ENCODE measurements at regions not wholly inside any gene's neighbourhood (a gene's known extent, or its start where the extent isn't known, plus 50 kb on each side); places are given as distances from the start of the nearest gene placed in this dataset.

DNA sequence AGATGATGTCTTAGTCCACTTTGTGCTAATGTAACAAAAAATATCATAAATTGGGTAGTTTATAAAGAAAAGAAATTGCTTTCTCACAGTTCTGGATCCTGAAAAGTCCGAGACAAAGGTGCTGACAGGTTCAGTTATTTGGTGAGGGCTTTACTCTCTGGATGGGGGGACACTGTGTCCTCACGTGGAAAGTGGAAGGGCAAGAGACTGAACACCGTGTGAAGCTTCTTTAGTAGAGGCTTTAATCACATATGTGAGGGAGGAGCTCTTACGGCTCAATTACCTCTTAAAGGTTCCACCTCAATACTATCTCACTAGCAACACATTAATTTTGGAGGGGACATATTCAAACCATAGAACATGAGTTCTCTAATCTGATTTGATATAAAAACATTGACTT, 204.3 kb downstream of the FSIP2 start:
- H3K4me3 ChIP-seq (ENCODE audit: low read length in 2 of 2): no peak overlapping the region
- no peaks in the 10 kb centered on the region for H3K36me3 ChIP-seq (ENCODE audit: control insufficient read depth in 2 of 2, insufficient read depth in 2 of 2, low read length in 2 of 2)
- no peaks in the 10 kb centered on the region for H3K9me3 ChIP-seq (ENCODE audit: control insufficient read depth in 2 of 2, low read length in 2 of 2)
- H3K27ac ChIP-seq (ENCODE audit: low read depth in 2 of 2, low read length in 2 of 2): no peak overlapping the region
- no peak overlapping the region for H3K9ac ChIP-seq (ENCODE audit: low read depth in 1 of 2, low read length in 2 of 2)
- no peaks in the 10 kb centered on the region for H3K27me3 ChIP-seq (ENCODE audit: control insufficient read depth in 2 of 2, insufficient read depth in 2 of 2, low read length in 2 of 2)
- no peaks in the 10 kb centered on the region for H3K4me1 ChIP-seq (ENCODE audit: control insufficient read depth in 2 of 2, insufficient read depth in 2 of 2, low read length in 2 of 2)

DNA sequence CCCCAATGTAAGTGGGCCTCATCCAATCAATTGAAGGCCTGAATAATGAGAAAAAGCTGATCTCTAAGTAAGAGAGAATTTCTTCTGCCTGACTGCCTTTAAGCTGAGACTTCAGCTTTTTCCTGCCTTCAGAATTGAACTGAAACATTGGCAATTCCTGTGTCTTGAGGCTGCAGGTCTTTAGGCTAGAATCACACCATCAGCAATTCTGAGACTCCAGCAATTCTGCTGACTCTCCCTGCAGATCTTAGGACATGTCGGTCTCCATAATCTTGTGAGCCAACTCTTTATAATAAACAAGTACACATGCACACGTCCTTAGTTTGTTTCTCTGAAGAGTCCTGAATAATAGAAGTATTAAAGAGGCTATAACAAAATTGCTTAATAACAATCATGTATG, 209.1 kb downstream of the FSIP2 start:
- H3K4me3 ChIP-seq (ENCODE audit: low read length in 2 of 2): no peak overlapping the region
- H3K9ac ChIP-seq (ENCODE audit: low read depth in 1 of 2, low read length in 2 of 2): no peak overlapping the region
- no peak overlapping the region for H3K27ac ChIP-seq (ENCODE audit: low read depth in 2 of 2, low read length in 2 of 2)
- H3K36me3 ChIP-seq (ENCODE audit: control insufficient read depth in 2 of 2, insufficient read depth in 2 of 2, low read length in 2 of 2): no peaks in the 10 kb centered on the region
- H3K4me1 ChIP-seq (ENCODE audit: control insufficient read depth in 2 of 2, insufficient read depth in 2 of 2, low read length in 2 of 2): no peaks in the 10 kb centered on the region
- H3K27me3 ChIP-seq (ENCODE audit: control insufficient read depth in 2 of 2, insufficient read depth in 2 of 2, low read length in 2 of 2): no peaks in the 10 kb centered on the region
- H3K9me3 ChIP-seq (ENCODE audit: control insufficient read depth in 2 of 2, low read length in 2 of 2): no peaks in the 10 kb centered on the region

DNA sequence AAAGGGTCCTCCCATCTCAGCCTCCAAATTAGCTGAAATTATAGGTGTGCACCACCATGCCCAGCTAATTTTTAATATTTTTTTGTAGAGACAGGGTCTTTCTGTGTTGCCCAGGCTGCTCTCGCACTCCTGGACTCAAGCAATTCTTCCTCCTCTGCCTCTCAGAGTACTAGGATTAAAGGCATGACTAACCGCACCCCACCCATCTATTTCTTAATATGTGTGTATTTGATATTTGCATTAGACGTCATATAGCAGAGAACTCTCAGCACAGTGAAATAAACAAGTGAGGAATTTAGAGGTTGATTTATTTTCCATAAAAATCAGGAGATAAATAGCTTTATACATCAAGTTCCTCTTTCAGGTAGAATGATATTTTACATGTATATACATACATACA, 213.5 kb downstream of the FSIP2 start:
- H3K4me3 ChIP-seq (ENCODE audit: low read length in 2 of 2): no peak overlapping the region
- H3K9ac ChIP-seq (ENCODE audit: low read depth in 1 of 2, low read length in 2 of 2): no peak overlapping the region
- no peaks in the 10 kb centered on the region for H3K4me1 ChIP-seq (ENCODE audit: control insufficient read depth in 2 of 2, insufficient read depth in 2 of 2, low read length in 2 of 2)
- no peaks in the 10 kb centered on the region for H3K36me3 ChIP-seq (ENCODE audit: control insufficient read depth in 2 of 2, insufficient read depth in 2 of 2, low read length in 2 of 2)
- H3K9me3 ChIP-seq (ENCODE audit: control insufficient read depth in 2 of 2, low read length in 2 of 2): no peaks in the 10 kb centered on the region
- H3K27me3 ChIP-seq (ENCODE audit: control insufficient read depth in 2 of 2, insufficient read depth in 2 of 2, low read length in 2 of 2): no peaks in the 10 kb centered on the region
- H3K27ac ChIP-seq (ENCODE audit: low read depth in 2 of 2, low read length in 2 of 2): no peak overlapping the region

DNA sequence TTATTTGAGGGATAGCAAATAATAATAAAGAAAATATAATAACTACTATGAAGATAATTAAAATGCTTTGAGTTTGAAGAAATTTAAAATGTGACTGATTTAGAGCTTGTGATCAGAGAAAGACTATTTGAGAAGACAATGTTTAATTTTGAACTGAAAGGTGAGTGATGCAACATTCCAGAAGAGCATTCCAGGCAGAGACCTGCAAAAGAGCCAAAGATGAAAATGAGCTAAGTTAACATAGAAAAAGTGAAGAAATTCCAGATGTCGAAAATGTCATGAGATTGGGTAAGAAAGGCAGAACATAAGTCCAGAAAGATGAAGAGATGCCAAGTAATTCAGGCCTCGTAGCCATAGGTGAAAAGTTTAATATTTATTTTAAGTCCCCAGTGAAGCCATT, 215.8 kb downstream of the FSIP2 start:
- Histone ChIP-seq H3K4me1 (ENCODE audit: control insufficient read depth in 2 of 2, insufficient read depth in 2 of 2, low read length in 2 of 2) (no peaks in the 10 kb centered on the region), H3K9ac (ENCODE audit: low read depth in 1 of 2, low read length in 2 of 2) (no peak overlapping the region), H3K36me3 (ENCODE audit: control insufficient read depth in 2 of 2, insufficient read depth in 2 of 2, low read length in 2 of 2) (no peaks in the 10 kb centered on the region), H3K27me3 (ENCODE audit: control insufficient read depth in 2 of 2, insufficient read depth in 2 of 2, low read length in 2 of 2) (no peaks in the 10 kb centered on the region), H3K27ac (ENCODE audit: low read depth in 2 of 2, low read length in 2 of 2) (no peak overlapping the region), H3K9me3 (ENCODE audit: control insufficient read depth in 2 of 2, low read length in 2 of 2) (no peaks in the 10 kb centered on the region), H3K4me3 (ENCODE audit: low read length in 2 of 2) (no peak overlapping the region)

DNA sequence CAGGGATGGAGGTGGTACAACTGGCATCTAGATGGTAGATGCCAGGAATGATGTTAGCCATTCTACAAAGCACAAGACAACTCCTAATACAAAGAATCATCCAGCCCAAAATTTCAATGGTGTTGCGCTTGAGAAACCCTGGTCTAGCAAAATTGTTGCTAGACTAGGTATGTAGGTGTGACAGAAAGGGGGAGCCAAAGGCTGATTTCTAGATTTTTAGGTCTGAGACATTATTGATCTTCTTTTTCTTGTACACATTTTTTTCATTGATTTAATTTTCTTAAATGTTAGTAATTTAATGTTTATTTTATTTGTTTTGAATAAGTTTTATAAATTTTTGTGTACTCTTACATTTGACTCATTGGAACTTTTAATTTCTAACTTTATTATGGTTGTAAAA, 216.4 kb downstream of the FSIP2 start:
- no peaks in the 10 kb centered on the region for H3K27me3 ChIP-seq (ENCODE audit: control insufficient read depth in 2 of 2, insufficient read depth in 2 of 2, low read length in 2 of 2)
- H3K27ac ChIP-seq (ENCODE audit: low read depth in 2 of 2, low read length in 2 of 2): no peak overlapping the region
- no peak overlapping the region for H3K4me3 ChIP-seq (ENCODE audit: low read length in 2 of 2)
- no peaks in the 10 kb centered on the region for H3K9me3 ChIP-seq (ENCODE audit: control insufficient read depth in 2 of 2, low read length in 2 of 2)
- no peaks in the 10 kb centered on the region for H3K4me1 ChIP-seq (ENCODE audit: control insufficient read depth in 2 of 2, insufficient read depth in 2 of 2, low read length in 2 of 2)
- H3K9ac ChIP-seq (ENCODE audit: low read depth in 1 of 2, low read length in 2 of 2): no peak overlapping the region
- no peaks in the 10 kb centered on the region for H3K36me3 ChIP-seq (ENCODE audit: control insufficient read depth in 2 of 2, insufficient read depth in 2 of 2, low read length in 2 of 2)

DNA sequence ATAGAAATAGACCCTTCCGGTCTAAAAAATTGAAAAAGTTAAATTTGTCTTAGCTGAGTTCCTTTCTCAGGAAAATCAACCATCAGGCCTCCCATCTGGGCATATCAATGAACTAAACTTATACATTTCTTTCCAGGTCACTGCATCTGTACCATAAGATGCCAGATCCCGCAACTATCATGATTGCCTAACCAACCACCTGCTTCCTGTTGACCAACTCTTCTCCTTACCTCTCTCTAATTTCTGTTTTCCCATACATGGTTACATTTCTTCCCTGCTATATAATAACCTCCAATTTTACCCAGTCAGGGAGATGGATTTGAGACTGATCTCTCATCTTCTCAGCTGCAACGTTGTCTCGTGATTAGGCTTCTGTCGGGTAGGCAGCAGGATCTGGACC, 228.7 kb downstream of the FSIP2 start:
- Histone ChIP-seq H3K4me1 (ENCODE audit: control insufficient read depth in 2 of 2, insufficient read depth in 2 of 2, low read length in 2 of 2) (peaks cover 0 to 4% of the 10 kb centered on the region in 2 donors), H3K36me3 (ENCODE audit: control insufficient read depth in 2 of 2, insufficient read depth in 2 of 2, low read length in 2 of 2) (no peaks in the 10 kb centered on the region), H3K27ac (ENCODE audit: low read depth in 2 of 2, low read length in 2 of 2) (no peak overlapping the region), H3K27me3 (ENCODE audit: control insufficient read depth in 2 of 2, insufficient read depth in 2 of 2, low read length in 2 of 2) (no peaks in the 10 kb centered on the region), H3K9ac (ENCODE audit: low read depth in 1 of 2, low read length in 2 of 2) (no peak overlapping the region), H3K4me3 (ENCODE audit: low read length in 2 of 2) (no peak overlapping the region), H3K9me3 (ENCODE audit: control insufficient read depth in 2 of 2, low read length in 2 of 2) (no peaks in the 10 kb centered on the region)

DNA sequence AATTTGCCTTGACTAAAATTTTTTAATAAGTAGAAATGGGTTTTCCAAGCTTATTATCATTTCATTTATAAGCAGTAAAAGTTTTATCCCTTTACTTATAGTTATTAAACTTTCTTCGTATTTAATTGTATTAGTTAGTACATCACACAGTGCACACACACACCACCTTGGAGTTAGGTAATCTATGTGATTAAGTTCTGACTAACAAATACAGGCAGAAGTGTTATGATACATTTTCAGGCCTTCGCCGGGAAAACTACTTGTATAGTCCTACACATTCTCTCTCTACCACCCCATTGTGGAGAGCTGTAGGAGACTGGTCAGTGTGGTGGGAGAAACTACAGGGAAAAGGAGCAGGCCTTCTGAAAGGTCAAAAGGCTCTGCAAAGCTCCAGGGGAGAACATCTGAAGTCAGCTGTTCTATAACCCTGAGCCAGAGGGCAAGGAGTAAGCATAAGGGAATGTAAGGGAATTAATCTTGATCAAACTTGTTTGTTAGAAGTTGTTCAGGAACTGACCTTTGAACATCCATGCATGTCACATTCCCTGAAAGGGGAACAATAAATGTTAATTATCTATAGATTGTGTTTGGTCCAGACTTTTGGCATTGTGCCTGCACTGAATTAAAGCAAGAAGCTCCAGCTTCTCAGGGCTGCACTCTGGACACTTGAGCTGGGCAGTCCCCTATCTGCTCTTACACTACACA, 231.7 kb downstream of the FSIP2 start:
- H3K9ac ChIP-seq (ENCODE audit: low read depth in 1 of 2, low read length in 2 of 2): no peak overlapping the region
- H3K4me3 ChIP-seq (ENCODE audit: low read length in 2 of 2): no peak overlapping the region
- no peaks in the 10 kb centered on the region for H3K36me3 ChIP-seq (ENCODE audit: control insufficient read depth in 2 of 2, insufficient read depth in 2 of 2, low read length in 2 of 2)
- peaks cover 0 to 4% of the 10 kb centered on the region in 2 donors for H3K4me1 ChIP-seq (ENCODE audit: control insufficient read depth in 2 of 2, insufficient read depth in 2 of 2, low read length in 2 of 2)
- peak overlapping the region; percentile 40 to 77 for H3K27ac ChIP-seq (ENCODE audit: low read depth in 2 of 2, low read length in 2 of 2)
- H3K9me3 ChIP-seq (ENCODE audit: control insufficient read depth in 2 of 2, low read length in 2 of 2): no peaks in the 10 kb centered on the region
- H3K27me3 ChIP-seq (ENCODE audit: control insufficient read depth in 2 of 2, insufficient read depth in 2 of 2, low read length in 2 of 2): no peaks in the 10 kb centered on the region

DNA sequence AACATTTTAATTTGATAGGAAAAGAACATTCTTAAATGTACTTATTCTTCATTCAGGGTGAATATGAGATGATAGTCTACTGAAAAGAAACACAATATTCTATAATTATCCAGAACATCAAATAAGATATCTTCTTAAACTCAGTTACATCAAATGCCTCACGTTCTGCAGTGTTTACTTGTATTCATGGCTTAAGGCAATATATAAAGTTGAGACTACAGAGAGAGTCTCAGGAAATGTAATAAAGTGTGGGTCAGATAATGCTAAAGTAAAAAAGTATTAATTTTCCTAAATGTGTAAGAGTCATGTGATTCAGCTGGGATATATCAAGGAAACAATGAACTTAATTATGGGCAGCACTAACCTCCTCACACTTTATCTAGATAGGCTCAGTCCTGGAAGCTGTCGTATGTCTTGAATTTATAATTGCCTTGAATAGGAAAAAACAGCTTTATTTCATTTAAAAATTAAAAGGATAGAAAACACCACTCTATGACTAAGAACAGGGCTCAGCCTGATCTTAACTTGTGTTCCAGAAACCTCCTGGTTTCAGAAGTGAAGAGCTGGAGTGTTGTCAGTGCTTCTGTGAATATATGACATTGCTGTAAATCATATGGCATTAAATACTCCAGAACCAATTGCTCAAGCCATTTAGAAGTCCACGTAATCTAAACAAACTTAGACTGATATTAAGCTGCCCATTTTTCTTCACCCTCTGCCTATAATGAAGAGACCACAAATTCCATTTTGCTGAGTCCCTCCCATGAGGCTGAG, 240.2 kb downstream of the FSIP2 start:
- Histone ChIP-seq H3K4me1 (ENCODE audit: control insufficient read depth in 2 of 2, insufficient read depth in 2 of 2, low read length in 2 of 2) (no peaks in the 10 kb centered on the region), H3K36me3 (ENCODE audit: control insufficient read depth in 2 of 2, insufficient read depth in 2 of 2, low read length in 2 of 2) (no peaks in the 10 kb centered on the region), H3K9me3 (ENCODE audit: control insufficient read depth in 2 of 2, low read length in 2 of 2) (no peaks in the 10 kb centered on the region), H3K27ac (ENCODE audit: low read depth in 2 of 2, low read length in 2 of 2) (no peak overlapping the region), H3K4me3 (ENCODE audit: low read length in 2 of 2) (no peak overlapping the region), H3K27me3 (ENCODE audit: control insufficient read depth in 2 of 2, insufficient read depth in 2 of 2, low read length in 2 of 2) (no peaks in the 10 kb centered on the region), H3K9ac (ENCODE audit: low read depth in 1 of 2, low read length in 2 of 2) (no peak overlapping the region)

DNA sequence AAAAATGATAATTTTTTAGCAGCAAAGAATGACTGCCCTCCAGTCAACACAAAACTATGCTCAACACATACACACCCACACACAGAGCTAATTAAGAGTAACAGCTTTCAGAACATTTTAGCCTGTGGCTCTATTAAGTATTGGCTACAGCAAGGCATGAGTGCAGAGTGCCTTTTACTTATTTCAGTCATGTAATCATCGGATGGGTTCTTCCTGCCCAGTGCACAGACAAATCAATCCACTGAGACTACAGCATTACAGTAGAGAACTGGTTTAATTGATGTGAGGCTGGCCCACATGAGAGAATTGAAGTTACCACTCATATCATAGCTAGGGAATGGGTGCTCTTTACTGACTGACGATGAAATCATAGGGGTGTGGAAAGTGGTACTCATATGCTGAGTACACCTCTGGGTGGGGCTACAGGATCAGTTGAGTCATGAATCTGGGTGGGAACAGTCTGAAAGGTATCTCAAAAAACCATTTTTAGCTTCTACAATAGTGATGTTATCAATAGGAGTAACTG, 241.0 kb downstream of the FSIP2 start:
- no peak overlapping the region for H3K4me3 ChIP-seq (ENCODE audit: low read length in 2 of 2)
- H3K9me3 ChIP-seq (ENCODE audit: control insufficient read depth in 2 of 2, low read length in 2 of 2): no peaks in the 10 kb centered on the region
- no peak overlapping the region for H3K27ac ChIP-seq (ENCODE audit: low read depth in 2 of 2, low read length in 2 of 2)
- H3K4me1 ChIP-seq (ENCODE audit: control insufficient read depth in 2 of 2, insufficient read depth in 2 of 2, low read length in 2 of 2): no peaks in the 10 kb centered on the region
- no peaks in the 10 kb centered on the region for H3K27me3 ChIP-seq (ENCODE audit: control insufficient read depth in 2 of 2, insufficient read depth in 2 of 2, low read length in 2 of 2)
- H3K9ac ChIP-seq (ENCODE audit: low read depth in 1 of 2, low read length in 2 of 2): no peak overlapping the region
- no peaks in the 10 kb centered on the region for H3K36me3 ChIP-seq (ENCODE audit: control insufficient read depth in 2 of 2, insufficient read depth in 2 of 2, low read length in 2 of 2)

DNA sequence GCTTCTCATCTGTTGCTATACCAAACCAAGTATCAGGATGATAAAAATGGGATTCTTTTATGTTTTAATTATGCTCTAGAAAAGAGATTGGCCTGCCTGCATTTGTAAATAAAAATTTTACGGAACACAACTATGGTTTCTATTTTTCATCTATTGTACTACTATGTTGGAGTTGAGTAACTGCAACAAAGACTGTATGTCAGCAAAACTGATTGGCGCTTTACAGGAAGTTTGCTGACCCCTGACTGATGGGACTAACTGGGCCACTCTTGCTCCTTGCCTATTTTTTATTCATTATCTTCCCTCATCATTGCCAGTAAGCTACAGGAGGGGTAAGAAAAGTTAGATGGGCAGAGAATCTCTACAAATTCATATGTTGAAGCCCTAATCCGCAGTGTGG, 242.3 kb downstream of the FSIP2 start:
- Histone ChIP-seq H3K27ac (ENCODE audit: low read depth in 2 of 2, low read length in 2 of 2) (no peak overlapping the region), H3K9ac (ENCODE audit: low read depth in 1 of 2, low read length in 2 of 2) (no peak overlapping the region), H3K4me1 (ENCODE audit: control insufficient read depth in 2 of 2, insufficient read depth in 2 of 2, low read length in 2 of 2) (no peaks in the 10 kb centered on the region), H3K27me3 (ENCODE audit: control insufficient read depth in 2 of 2, insufficient read depth in 2 of 2, low read length in 2 of 2) (no peaks in the 10 kb centered on the region), H3K4me3 (ENCODE audit: low read length in 2 of 2) (no peak overlapping the region), H3K9me3 (ENCODE audit: control insufficient read depth in 2 of 2, low read length in 2 of 2) (no peaks in the 10 kb centered on the region), H3K36me3 (ENCODE audit: control insufficient read depth in 2 of 2, insufficient read depth in 2 of 2, low read length in 2 of 2) (no peaks in the 10 kb centered on the region)
